ENCODE measurements at regions not wholly inside any gene's neighbourhood (a gene's known extent, or its start where the extent isn't known, plus 50 kb on each side); places are given as distances from the start of the nearest gene placed in this dataset.

GRCh38 chr7:25887795-25888559 is 264.0 kb upstream of the NFE2L3 start:
- no peak for DNase-seq

GRCh38 chr7:25889765-25890164 is 262.2 kb upstream of the NFE2L3 start:
- DNase-seq, result no peak

GRCh38 chr7:25891591-25891990 is 260.4 kb upstream of the NFE2L3 start:
- no peak for DNase-seq

GRCh38 chr7:25893436-25893835 is 258.6 kb upstream of the NFE2L3 start:
- no peak for DNase-seq

GRCh38 chr7:25894002-25894901 is 257.7 kb upstream of the NFE2L3 start:
- no peak for DNase-seq

GRCh38 chr7:25894902-25895791 is 256.9 kb upstream of the NFE2L3 start:
- DNase-seq, result peak; percentile 70

- no peak for DNase-seq
Observed at GRCh38 chr7:25895792-25896171, 256.2 kb upstream of the NFE2L3 start.

- no peak for DNase-seq
Observed at GRCh38 chr7:25897261-25897782, 254.7 kb upstream of the NFE2L3 start.

GRCh38 chr7:25900245-25900644 is 251.8 kb upstream of the NFE2L3 start:
- DNase-seq, result no peak

- no peak for DNase-seq
Observed at GRCh38 chr7:25900877-25901276, 251.1 kb upstream of the NFE2L3 start.

GRCh38 chr7:25901658-25902057 is 250.3 kb upstream of the NFE2L3 start:
- DNase-seq, result no peak

- no peak for DNase-seq
Observed at GRCh38 chr7:25906003-25906402, 246.0 kb upstream of the NFE2L3 start.

GRCh38 chr7:25906760-25907159 is 245.2 kb upstream of the NFE2L3 start:
- no peak for DNase-seq

- no peak for DNase-seq
Observed at GRCh38 chr7:25907214-25907613, 244.8 kb upstream of the NFE2L3 start.

GRCh38 chr7:25907731-25908130 is 244.3 kb upstream of the NFE2L3 start:
- no peak for DNase-seq

- DNase-seq, result no peak
Observed at GRCh38 chr7:25908154-25908949, 243.6 kb upstream of the NFE2L3 start.

GRCh38 chr7:25911738-25912607 is 240.0 kb upstream of the NFE2L3 start:
- DNase-seq, result no peak

GRCh38 chr7:25913598-25914224 is 238.3 kb upstream of the NFE2L3 start:
- no peak for DNase-seq

- DNase-seq, result no peak
Observed at GRCh38 chr7:25918731-25919130, 233.3 kb upstream of the NFE2L3 start.

GRCh38 chr7:25922296-25922695 is 229.7 kb upstream of the NFE2L3 start:
- no peak for DNase-seq

All from left kidney (tissue), 1 donor.